Heart left ventricle (tissue), 16 donors: ENCODE measurements at regions not wholly inside any gene's neighbourhood (a gene's known extent, or its start where the extent isn't known, plus 50 kb on each side); places are given as distances from the start of the nearest gene placed in this dataset.
"Not testable (repeated sequence)": the region's sequence is repeated elsewhere in the genome, so short reads cannot be mapped to it uniquely, and the experiment has no call there.

Experiments used
- ATAC-seq, 4 donors: fragments of 200-7000 bp; cut with Tn5 transposase; one replicate each; pipeline ENCODE4 v1.9.1; 2020 to 2022; ENCODE audit warnings: moderate library complexity in 4 of 4, mild to moderate bottlenecking in 3 of 4, moderate number of reproducible peaks in 1 of 4
- DNase-seq, 5 donors: peaks; one replicate each; pipeline ENCODE4 v3.0.0-alpha.2; 2020
- H3K27ac ChIP-seq, 12 donors: fragments of 200-600 bp; sonication (generic) in 4 of 12; one replicate each; pipeline versions ENCODE4 v1.5.0 to v1.8.0; 2016 to 2022; ENCODE audit warnings: mild to moderate bottlenecking in 2 of 12
- H3K27me3 ChIP-seq, 9 donors: fragments of 200-600 bp; sonication (generic) in 2 of 9; one replicate each; pipeline versions ENCODE4 v1.5.1 to v1.8.0; 2016 to 2022; ENCODE audit warnings: mild to moderate bottlenecking in 3 of 9
- H3K36me3 ChIP-seq, 9 donors: fragments of 200-600 bp; sonication (generic) in 2 of 9; one replicate each; pipeline versions ENCODE4 v1.5.0 to v1.8.0; 2018 to 2022; ENCODE audit warnings: mild to moderate bottlenecking in 2 of 9
- H3K4me1 ChIP-seq, 12 donors: fragments of 200-600 bp; sonication (generic) in 4 of 12; one replicate each; pipeline versions ENCODE4 v1.5.0 to v1.8.0; 2016 to 2022; ENCODE audit warnings: mild to moderate bottlenecking in 3 of 12
- H3K4me3 ChIP-seq, 12 donors: fragments of 200-600 bp; sonication (generic) in 4 of 12; one replicate each; pipeline versions ENCODE4 v1.5.0 to v1.8.0; 2017 to 2022; ENCODE audit warnings: mild to moderate bottlenecking in 9 of 12, moderate library complexity in 4 of 12
- H3K9me3 ChIP-seq, 12 donors: fragments of 200-600 bp; sonication (generic) in 4 of 12; one replicate each; pipeline versions ENCODE4 v1.5.0 to v1.8.0; 2016 to 2022; ENCODE audit warnings: mild to moderate bottlenecking in 1 of 12
- POLR2A ChIP-seq, 2 donors: fragments of 450-650 bp; IDR thresholded peaks; one replicate each; pipeline ENCODE4 v1.6.1; 2017; ENCODE audit warnings: antibody characterized with exemption in 2 of 2, mild to moderate bottlenecking in 2 of 2, moderate library complexity in 2 of 2
- WGBS, 4 donors: extraction: QIAGEN DNeasy Blood & Tissue Kit in 2 of 4; methylation state at CpG; one replicate each; pipeline versions ENCODE4 v1.1.5 to v1.1.7; 2013 to 2018; 5-methylcytosine and 5-hydroxymethylcytosine counted together
- intact Hi-C, 10 donors: fragments of 100-400 bp; cut with DNase I; formaldehyde crosslinking; loops; one replicate each; pipeline versions ENCODE4 v1.11.1 to v1.14.2; 2022
- TF ChIP-seq, protein P1 (sequence below), 12 donors: fragments of 200-600 bp; sonication (generic) in 4 of 12; IDR thresholded peaks; one replicate each; pipeline versions ENCODE4 v1.5.0 to v1.8.0; 2018 to 2022; ENCODE audit warnings: antibody characterized with exemption in 12 of 12, mild to moderate bottlenecking in 5 of 12
- donor health status: ischemic (EF 13 %, LVEDD 7.1; RV severe dilation, severe dysfunction).
- donor health status: healthy with polysubstance abuse.
- donor health status: DM: no; HTN: yes; CAD: no.
- donor health status: DM: no; HTN: no; CAD: no.
- donor health status: ischemic (EF 25% LVEDD 6.9; RV normal size, moderate dysfunction).
- donor health status: ischemic (EF 25% LVEDD 5.7; RV mildly dilated, moderate dysfunction).
- donor health status: healthy.
- donor health status: DM: yes; HTN: yes; CAD: no.
- donor health status: ischemic (EF 35%, LVEDD 5.7; RV mildly dilated, moderate dysfunction).
- donor health status: nonischemic (EF 11% LVEDD 7.7; RV severe dilation, severe dysfunction).
- donor health status: DM: yes; HTN: yes; CAD: no.
- donor health status: PGD.
- donor health status: ischemic (EF 29% LVEDD 5.4; RV normal size, mild dysfunction).
- donor health status: nonischemic (EF 23%, LVEDD 6.1; RV moderate dilation, normal function).

DNA sequence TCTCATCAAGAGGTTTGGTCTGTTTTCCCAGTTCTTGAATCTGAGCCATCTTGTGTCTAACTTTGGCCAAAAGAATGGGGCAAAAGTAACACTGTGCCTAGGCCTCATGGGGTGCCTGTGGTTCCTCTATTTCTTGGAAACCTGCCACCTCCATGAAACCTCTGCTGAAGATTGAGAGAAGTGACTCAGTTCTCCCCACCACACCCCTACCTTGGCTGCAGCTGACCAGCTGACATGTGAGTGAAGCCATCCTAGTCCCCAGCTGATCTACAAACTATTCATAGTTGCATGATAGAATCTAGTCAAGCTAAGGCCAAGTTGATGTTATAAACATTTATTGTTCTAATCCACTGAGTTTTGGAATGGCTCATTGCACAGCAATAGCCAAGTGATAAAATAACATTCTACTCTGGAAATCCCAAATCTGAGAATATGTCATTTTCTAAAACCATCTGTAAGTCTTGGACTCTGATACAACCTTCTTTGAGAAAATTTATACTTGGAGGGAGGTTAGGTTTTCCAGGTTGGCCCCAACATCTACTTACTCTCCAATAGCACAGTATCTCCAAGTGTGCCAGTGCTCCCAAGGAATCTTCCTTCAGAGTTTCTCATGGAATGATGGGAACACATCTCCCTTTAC, 107.0 kb upstream of the SMLR1 start:
- no peaks in the 10 kb centered on the region for H3K27me3 ChIP-seq
- H3K27ac ChIP-seq: no peak overlapping the region
- H3K9me3 ChIP-seq: no peaks in the 10 kb centered on the region
- TF ChIP-seq, protein P1, sequence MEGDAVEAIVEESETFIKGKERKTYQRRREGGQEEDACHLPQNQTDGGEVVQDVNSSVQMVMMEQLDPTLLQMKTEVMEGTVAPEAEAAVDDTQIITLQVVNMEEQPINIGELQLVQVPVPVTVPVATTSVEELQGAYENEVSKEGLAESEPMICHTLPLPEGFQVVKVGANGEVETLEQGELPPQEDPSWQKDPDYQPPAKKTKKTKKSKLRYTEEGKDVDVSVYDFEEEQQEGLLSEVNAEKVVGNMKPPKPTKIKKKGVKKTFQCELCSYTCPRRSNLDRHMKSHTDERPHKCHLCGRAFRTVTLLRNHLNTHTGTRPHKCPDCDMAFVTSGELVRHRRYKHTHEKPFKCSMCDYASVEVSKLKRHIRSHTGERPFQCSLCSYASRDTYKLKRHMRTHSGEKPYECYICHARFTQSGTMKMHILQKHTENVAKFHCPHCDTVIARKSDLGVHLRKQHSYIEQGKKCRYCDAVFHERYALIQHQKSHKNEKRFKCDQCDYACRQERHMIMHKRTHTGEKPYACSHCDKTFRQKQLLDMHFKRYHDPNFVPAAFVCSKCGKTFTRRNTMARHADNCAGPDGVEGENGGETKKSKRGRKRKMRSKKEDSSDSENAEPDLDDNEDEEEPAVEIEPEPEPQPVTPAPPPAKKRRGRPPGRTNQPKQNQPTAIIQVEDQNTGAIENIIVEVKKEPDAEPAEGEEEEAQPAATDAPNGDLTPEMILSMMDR (IDR thresholded peaks at IDR 0.05): no peak
- no peak for TF ChIP-seq POLR2A (IDR thresholded peaks at IDR 0.05)
- DNase-seq (no peak), ATAC-seq (peak in 1 of 4 donors; percentile 26)
- no peaks in the 10 kb centered on the region for H3K4me1 ChIP-seq
- intact Hi-C loops: no loop called here
- H3K36me3 ChIP-seq: no peaks in the 10 kb centered on the region
- H3K4me3 ChIP-seq: no peak overlapping the region

DNA sequence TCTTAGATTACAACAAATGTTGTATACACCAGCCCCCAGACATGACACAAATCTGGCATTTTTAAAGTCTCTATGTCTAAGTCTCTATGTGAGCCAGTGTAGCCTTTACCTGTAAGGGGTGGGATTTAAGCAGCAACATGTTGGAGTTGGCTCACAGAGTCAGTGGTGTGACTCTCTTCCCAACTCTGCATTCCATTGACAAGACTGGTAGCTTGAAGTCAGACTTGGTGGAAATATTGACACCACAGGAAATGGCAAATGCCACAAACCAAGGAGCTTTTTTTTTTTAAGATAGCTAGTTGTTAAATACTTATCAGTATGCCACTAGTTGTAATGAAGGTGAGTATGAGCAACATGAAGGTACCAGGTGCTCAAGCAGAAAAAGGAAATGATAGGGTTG, 103.1 kb upstream of the SMLR1 start:
- H3K4me1 ChIP-seq: no peaks in the 10 kb centered on the region
- ATAC-seq (no peak), DNase-seq (no peak)
- peaks cover 0 to 7% (median 0%) of the 10 kb centered on the region in 12 donors for H3K9me3 ChIP-seq
- no peak overlapping the region for H3K27ac ChIP-seq
- H3K4me3 ChIP-seq: no peak overlapping the region
- H3K36me3 ChIP-seq: no peaks in the 10 kb centered on the region
- intact Hi-C loops: no loop called here
- no peaks in the 10 kb centered on the region for H3K27me3 ChIP-seq
- TF ChIP-seq POLR2A (IDR thresholded peaks at IDR 0.05): no peak
- TF ChIP-seq, protein P1 (IDR thresholded peaks at IDR 0.05): no peak

DNA sequence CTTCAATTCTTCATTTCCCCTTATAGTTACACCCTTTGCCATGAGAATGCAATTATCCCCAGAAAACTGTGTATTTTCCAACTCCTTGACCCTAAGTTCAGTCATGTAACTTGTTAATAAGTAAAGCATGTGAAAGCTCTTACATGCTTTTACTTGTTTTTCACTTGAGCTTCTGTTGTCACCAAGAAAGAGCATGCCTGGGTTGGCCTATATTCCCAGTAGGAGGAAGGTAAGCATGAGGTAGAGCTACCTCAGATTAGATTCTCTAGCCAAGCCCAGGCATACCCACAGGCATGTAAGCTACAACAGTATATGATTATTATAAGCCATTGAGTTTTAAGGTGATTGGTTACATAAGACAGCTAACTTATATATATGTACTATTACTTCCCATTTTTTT, 101.7 kb upstream of the SMLR1 start:
- peaks cover 0 to 7% (median 0%) of the 10 kb centered on the region in 12 donors for H3K9me3 ChIP-seq
- no peaks in the 10 kb centered on the region for H3K36me3 ChIP-seq
- intact Hi-C loops: no loop called here
- no peak overlapping the region for H3K4me3 ChIP-seq
- no peak for ATAC-seq
- TF ChIP-seq, protein P1 (IDR thresholded peaks at IDR 0.05): no peak
- TF ChIP-seq POLR2A (IDR thresholded peaks at IDR 0.05): no peak
- DNase-seq: no peak
- H3K27ac ChIP-seq: no peak overlapping the region
- no peaks in the 10 kb centered on the region for H3K4me1 ChIP-seq
- H3K27me3 ChIP-seq: no peaks in the 10 kb centered on the region

DNA sequence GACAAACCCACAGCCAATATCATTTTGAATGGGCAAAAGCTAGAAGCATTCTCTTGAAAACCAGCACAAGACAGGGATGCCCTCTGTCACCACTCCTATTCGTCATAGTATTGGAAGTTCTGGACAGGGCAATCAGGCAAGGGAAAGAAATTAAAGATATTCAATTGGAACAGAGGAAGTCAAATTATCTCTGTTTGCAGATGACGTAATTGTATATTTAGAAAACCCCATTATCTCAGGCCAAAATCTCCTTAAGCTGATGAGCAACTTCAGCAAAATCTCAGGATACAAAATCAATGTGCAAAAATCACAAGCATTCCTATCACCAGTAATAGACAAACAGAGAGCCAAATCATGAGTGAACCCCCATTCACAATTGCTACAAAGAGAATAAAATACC, 99.1 kb upstream of the SMLR1 start:
- intact Hi-C loops, H3K27ac ChIP-seq, H3K4me3 ChIP-seq, H3K36me3 ChIP-seq, H3K4me1 ChIP-seq, ATAC-seq, DNase-seq, H3K9me3 ChIP-seq, H3K27me3 ChIP-seq: not testable (repeated sequence)
- 62 to 79% (median 74%) methylated on average over 2 of the region's 2 CpGs for WGBS, 4 donors

DNA sequence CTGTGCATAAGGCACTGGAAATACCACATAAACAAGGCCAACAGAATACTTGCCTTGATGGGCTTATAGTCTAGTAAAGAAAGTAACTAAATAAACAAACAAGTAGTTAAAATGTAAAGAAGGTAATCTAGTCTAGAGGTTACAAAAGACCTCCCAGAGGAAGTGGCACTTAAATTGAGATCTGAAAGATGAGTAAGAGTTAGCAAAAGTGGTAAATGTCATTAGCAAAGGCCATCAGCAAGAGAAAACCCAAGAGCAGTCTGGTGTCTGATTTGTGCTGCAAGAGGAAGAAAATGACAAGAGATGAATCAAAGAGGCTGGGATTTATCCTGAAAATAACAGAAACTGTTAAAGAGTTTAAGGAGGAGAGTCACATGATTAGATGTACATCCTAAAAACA, 96.6 kb upstream of the SMLR1 start:
- DNase-seq (no peak), ATAC-seq (no peak)
- Histone ChIP-seq H3K27ac (no peak overlapping the region), H3K36me3 (no peaks in the 10 kb centered on the region), H3K4me3 (no peak overlapping the region), H3K9me3 (peaks cover 0 to 7% (median 0%) of the 10 kb centered on the region in 12 donors), H3K4me1 (peaks cover 0 to 3% (median 0%) of the 10 kb centered on the region in 12 donors), H3K27me3 (no peaks in the 10 kb centered on the region)
- intact Hi-C loops: no loop called here
- TF ChIP-seq, protein P1 (IDR thresholded peaks at IDR 0.05): no peak
- no peak for TF ChIP-seq POLR2A (IDR thresholded peaks at IDR 0.05)
